HG02970 (cell line): ENCODE measurements at regions not wholly inside any gene's neighbourhood (a gene's known extent, or its start where the extent isn't known, plus 50 kb on each side); places are given as distances from the start of the nearest gene placed in this dataset.

ENCODE experiments used
- ATAC-seq: cut with Tn5 transposase; IDR thresholded peaks from one replicate; pipeline ENCODE4 v1.9.1; 2021; ENCODE audit warnings: mild to moderate bottlenecking, moderate library complexity, moderate number of reproducible peaks; ENCODE audit not compliant: unreplicated experiment, low FRiP score

DNA sequence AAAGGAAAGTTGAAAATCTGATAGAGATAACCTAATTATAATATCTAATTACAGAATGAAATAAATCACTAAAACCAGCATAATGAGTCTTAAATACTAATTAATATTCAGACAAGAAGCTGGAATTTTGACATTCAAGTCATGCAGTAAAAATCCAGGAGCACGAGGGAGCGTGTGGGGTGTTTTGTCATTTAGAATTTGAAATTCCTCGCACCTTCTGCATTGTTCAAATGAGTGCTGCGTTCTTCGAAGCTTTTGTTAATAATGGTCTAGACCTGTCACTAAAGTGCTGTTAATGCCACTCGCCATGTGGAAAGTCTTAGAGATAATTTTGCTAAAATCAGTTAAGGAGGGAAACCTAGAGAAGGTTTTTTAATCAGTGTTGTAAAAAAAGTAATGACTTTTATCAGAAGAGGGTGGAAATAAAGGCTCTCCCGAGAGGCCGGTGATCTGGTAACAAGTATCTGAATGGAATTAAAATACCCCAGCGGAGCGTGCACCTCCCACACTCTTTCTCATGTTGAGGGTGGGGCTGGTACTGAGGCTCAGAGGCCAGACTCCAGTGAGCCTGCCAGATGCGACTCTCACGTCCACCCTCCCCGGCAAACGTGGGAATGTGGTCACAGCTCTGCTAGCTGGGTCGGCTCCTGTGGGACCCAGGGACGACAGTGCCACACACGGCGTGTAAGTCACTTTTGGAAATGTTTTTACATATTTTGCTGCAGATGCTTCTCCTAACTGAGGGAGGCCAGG, 69.4 kb upstream of the MYT1L start:
- no peak for ATAC-seq

DNA sequence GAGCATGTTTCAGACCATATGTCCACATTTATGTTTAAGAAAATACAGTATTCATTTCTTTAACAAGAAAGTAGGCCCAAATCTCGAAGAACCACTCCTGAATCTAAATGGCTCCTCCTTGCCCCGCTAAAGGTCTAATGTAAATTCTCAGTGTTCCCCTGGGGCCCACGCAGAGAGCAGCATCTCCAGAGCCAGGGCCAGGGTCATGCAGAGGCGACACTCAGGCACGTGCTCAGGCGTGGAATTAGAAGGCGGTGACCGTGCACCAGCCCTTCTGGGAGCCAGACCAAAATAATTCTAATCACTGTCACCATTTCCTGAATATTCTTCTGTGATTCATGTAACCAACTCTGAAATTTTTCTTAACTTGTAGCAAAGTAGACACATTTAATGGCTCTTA, 68.3 kb upstream of the MYT1L start:
- no peak for ATAC-seq

DNA sequence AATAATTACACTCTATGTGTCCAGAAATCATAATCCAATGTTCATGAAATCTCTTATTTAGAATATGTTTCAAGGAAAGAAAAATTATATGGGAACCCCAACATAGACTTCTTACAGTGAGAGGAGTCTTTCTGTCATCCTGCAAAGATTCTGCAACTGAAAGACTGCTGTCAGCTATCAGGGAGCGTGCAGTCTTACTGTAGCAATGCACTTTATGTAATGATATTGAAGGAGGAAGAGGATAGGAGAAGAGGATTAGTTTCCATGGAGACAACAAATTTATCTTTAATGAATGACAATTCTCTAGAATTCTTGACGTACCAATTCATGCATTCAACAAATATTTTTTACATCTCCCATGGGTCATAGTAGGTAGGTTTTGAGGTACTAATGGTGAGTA, 61.3 kb upstream of the MYT1L start:
- no peak for ATAC-seq

DNA sequence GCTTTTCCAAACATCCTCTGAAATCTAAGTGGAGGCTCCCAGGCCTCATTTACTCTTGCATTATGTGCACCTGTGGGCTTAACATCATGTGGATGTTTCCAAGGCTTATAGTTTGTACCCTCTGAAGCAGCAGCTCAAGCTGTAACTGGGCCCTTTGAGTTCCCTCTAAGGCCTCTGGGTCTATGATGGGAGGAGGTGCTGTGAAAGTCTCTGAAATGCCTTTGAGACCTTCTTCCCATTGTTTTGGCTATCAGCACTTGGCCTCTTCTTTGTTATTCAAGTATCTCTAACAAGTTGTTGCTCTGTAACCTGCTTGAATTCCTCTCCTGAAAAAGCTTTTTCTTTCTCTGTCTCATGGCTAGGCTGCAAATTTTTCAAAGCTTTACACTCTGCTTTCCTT, 58.1 kb upstream of the MYT1L start:
- no peak for ATAC-seq
